ENCODE measurements at regions not wholly inside any gene's neighbourhood (a gene's known extent, or its start where the extent isn't known, plus 50 kb on each side); places are given as distances from the start of the nearest gene placed in this dataset.

DNA sequence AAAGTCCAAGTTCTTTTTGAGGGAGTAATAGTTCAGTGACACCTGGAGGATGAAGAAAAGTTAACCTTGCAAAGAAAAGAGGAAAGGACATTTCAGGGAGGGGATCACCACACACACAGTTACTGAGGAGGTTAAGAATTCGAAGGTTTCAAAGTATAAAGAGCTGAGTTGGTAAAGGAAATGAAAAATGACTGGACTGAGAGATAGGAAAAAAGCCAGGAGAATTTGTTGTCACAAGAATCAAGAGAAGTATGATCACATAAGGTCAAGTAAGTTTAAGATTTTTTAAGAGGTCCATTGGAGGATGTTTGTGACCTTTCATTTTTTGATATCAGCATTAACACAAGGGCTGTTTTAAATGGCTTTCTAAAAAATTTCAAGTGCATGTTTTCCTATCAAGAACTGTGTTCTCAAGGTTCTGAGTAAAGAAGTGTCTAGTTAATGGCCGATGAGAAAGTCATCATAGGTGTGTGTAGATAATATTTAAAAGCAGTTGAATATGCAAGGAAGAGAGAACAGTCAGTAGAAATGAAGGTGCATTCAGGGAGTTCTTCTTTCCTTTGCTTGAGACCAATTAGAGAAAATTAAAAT lies 189.2 kb upstream of the RBMS3 start:
- H3K79me2 ChIP-seq (replicated peaks; ENCODE audit: insufficient read depth), result no peaks in the 10 kb centered on the region
- no peaks in the 10 kb centered on the region for H3F3A ChIP-seq (replicated peaks; ENCODE audit: low read depth)
- H3K27ac Mint-ChIP-seq, result no peak overlapping the region
- TF ChIP-seq EZH2phosphoT487 (IDR thresholded peaks at IDR 0.05; ENCODE audit: unreplicated experiment) (no peak), ZNF331 (CRISPR knock-in tag; IDR thresholded peaks at IDR 0.05; ENCODE audit: low read depth) (no peak), JUNB (IDR thresholded peaks at IDR 0.05; ENCODE audit: unreplicated experiment) (no peak), STAT1 (IDR thresholded peaks at IDR 0.05; ENCODE audit: unreplicated experiment) (no peak), EZH2 (IDR thresholded peaks at IDR 0.05; ENCODE audit: low read depth, unreplicated experiment) (no peak), ETS1 (IDR thresholded peaks at IDR 0.05) (no peak)
- TF ChIP-seq, protein P1, sequence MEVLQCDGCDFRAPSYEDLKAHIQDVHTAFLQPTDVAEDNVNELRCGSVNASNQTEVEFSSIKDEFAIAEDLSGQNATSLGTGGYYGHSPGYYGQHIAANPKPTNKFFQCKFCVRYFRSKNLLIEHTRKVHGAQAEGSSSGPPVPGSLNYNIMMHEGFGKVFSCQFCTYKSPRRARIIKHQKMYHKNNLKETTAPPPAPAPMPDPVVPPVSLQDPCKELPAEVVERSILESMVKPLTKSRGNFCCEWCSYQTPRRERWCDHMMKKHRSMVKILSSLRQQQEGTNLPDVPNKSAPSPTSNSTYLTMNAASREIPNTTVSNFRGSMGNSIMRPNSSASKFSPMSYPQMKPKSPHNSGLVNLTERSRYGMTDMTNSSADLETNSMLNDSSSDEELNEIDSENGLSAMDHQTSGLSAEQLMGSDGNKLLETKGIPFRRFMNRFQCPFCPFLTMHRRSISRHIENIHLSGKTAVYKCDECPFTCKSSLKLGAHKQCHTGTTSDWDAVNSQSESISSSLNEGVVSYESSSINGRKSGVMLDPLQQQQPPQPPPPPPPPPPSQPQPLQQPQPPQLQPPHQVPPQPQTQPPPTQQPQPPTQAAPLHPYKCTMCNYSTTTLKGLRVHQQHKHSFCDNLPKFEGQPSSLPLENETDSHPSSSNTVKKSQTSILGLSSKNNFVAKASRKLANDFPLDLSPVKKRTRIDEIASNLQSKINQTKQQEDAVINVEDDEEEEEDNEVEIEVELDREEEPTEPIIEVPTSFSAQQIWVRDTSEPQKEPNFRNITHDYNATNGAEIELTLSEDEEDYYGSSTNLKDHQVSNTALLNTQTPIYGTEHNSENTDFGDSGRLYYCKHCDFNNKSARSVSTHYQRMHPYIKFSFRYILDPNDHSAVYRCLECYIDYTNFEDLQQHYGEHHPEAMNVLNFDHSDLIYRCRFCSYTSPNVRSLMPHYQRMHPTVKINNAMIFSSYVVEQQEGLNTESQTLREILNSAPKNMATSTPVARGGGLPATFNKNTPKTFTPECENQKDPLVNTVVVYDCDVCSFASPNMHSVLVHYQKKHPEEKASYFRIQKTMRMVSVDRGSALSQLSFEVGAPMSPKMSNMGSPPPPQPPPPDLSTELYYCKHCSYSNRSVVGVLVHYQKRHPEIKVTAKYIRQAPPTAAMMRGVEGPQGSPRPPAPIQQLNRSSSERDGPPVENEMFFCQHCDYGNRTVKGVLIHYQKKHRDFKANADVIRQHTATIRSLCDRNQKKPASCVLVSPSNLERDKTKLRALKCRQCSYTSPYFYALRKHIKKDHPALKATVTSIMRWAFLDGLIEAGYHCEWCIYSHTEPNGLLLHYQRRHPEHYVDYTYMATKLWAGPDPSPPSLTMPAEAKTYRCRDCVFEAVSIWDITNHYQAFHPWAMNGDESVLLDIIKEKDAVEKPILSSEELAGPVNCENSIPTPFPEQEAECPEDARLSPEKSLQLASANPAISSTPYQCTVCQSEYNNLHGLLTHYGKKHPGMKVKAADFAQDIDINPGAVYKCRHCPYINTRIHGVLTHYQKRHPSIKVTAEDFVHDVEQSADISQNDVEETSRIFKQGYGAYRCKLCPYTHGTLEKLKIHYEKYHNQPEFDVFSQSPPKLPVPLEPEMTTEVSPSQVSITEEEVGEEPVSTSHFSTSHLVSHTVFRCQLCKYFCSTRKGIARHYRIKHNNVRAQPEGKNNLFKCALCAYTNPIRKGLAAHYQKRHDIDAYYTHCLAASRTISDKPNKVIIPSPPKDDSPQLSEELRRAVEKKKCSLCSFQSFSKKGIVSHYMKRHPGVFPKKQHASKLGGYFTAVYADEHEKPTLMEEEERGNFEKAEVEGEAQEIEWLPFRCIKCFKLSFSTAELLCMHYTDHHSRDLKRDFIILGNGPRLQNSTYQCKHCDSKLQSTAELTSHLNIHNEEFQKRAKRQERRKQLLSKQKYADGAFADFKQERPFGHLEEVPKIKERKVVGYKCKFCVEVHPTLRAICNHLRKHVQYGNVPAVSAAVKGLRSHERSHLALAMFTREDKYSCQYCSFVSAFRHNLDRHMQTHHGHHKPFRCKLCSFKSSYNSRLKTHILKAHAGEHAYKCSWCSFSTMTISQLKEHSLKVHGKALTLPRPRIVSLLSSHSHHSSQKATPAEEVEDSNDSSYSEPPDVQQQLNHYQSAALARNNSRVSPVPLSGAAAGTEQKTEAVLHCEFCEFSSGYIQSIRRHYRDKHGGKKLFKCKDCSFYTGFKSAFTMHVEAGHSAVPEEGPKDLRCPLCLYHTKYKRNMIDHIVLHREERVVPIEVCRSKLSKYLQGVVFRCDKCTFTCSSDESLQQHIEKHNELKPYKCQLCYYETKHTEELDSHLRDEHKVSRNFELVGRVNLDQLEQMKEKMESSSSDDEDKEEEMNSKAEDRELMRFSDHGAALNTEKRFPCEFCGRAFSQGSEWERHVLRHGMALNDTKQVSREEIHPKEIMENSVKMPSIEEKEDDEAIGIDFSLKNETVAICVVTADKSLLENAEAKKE (CRISPR knock-in tag; IDR thresholded peaks at IDR 0.05), result no peak
- no peaks in the 10 kb centered on the region for H3K4me1 Mint-ChIP-seq
- no peak overlapping the region for H3K27ac ChIP-seq (ENCODE audit: low read depth)
- no peaks in the 10 kb centered on the region for H4K20me1 ChIP-seq (replicated peaks; ENCODE audit: insufficient read depth)
- no peak overlapping the region for H3K4me3 ChIP-seq
- H3K36me3 ChIP-seq (ENCODE audit: insufficient read depth), result no peaks in the 10 kb centered on the region
- no peaks in the 10 kb centered on the region; the same call in 2 of the 3 replicates for H3K9me3 Mint-ChIP-seq
- H3K4me1 ChIP-seq (ENCODE audit: insufficient read depth), result no peaks in the 10 kb centered on the region
- H3K27me3 Mint-ChIP-seq (ENCODE audit: insufficient read depth, low read depth, poor library complexity), result no peaks in the 10 kb centered on the region
- H2AFZ ChIP-seq, result no peak overlapping the region
- no peaks in the 10 kb centered on the region for H3K36me3 Mint-ChIP-seq (ENCODE audit: low read depth)
- no peak for DNase-seq (ENCODE audit: low spot score)
- ATAC-seq, result no peak
- no peak overlapping the region for H3K4me2 ChIP-seq
- no peaks in the 10 kb centered on the region for H3K27me3 ChIP-seq (ENCODE audit: insufficient read depth)
- H3K4me3 Mint-ChIP-seq, result no peak overlapping the region
- H3K9me2 ChIP-seq (ENCODE audit: insufficient read depth), result peaks cover 14% of the 10 kb centered on the region
